Neural progenitor cell (in vitro differentiated cells): ENCODE measurements at regions not wholly inside any gene's neighbourhood (a gene's known extent, or its start where the extent isn't known, plus 50 kb on each side); places are given as distances from the start of the nearest gene placed in this dataset.

Source experiments
- DNase-seq: peaks from one replicate; pipeline ENCODE4 v3.0.0-alpha.2; 2016; ENCODE audit warnings: low spot score
- H2AFZ ChIP-seq: fragments of 200-600 bp; sonication (generic); replicated peaks from 2 replicates; pipeline ENCODE4 v1.6.1; 2016; ENCODE audit warnings: antibody characterized with exemption
- H3F3A ChIP-seq: fragments of 200-600 bp; sonication (generic); 2 replicates; pipeline ENCODE4 v1.6.1; 2016; ENCODE audit warnings: antibody characterized with exemption, low read depth
- H3K27ac ChIP-seq: fragments of 200-600 bp; sonication (generic); 2 replicates; pipeline ENCODE4 v1.5.1; 2016; ENCODE audit warnings: mild to moderate bottlenecking
- H3K27me3 ChIP-seq: fragments of 200-600 bp; sonication (generic); 2 replicates; pipeline ENCODE4 v1.6.1; 2016; ENCODE audit warnings: mild to moderate bottlenecking, moderate library complexity
- H3K36me3 ChIP-seq: fragments of 200-600 bp; sonication (generic); 2 replicates; pipeline ENCODE4 v1.5.1; 2016
- H3K4me1 ChIP-seq: fragments of 200-600 bp; sonication (generic); 2 replicates; pipeline ENCODE4 v1.6.1; 2016; ENCODE audit warnings: mixed run types
- H3K4me2 ChIP-seq: fragments of 200-600 bp; sonication (generic); 2 replicates; pipeline ENCODE4 v1.6.1; 2016
- H3K4me3 ChIP-seq: fragments of 200-600 bp; sonication (generic); 2 replicates; pipeline ENCODE4 v1.5.1; 2016
- H3K79me2 ChIP-seq: fragments of 200-600 bp; sonication (generic); 2 replicates; pipeline ENCODE4 v1.6.1; 2016; ENCODE audit warnings: low read depth
- H3K9ac ChIP-seq: fragments of 200-600 bp; sonication (generic); 2 replicates; pipeline ENCODE4 v1.6.1; 2016
- H3K9me3 ChIP-seq: fragments of 200-600 bp; sonication (generic); 2 replicates; pipeline ENCODE4 v1.5.1; 2016; ENCODE audit warnings: low read depth
- H4K20me1 ChIP-seq: fragments of 200-600 bp; sonication (generic); 2 replicates; pipeline ENCODE4 v1.6.1; 2016; ENCODE audit warnings: low read depth
- H3K27ac Mint-ChIP-seq: 3 replicates; pipeline ENCODE4 v1.8.0; 2021; ENCODE audit warnings: mixed read lengths
- H3K27me3 Mint-ChIP-seq: 2 replicates; pipeline ENCODE4 v1.8.0; 2022; ENCODE audit warnings: low read depth, mild to moderate bottlenecking, inconsistent platforms, moderate library complexity, mixed read lengths; ENCODE audit not compliant: insufficient read depth
- H3K36me3 Mint-ChIP-seq: 3 replicates; pipeline ENCODE4 v1.8.0; 2021; ENCODE audit warnings: mixed read lengths
- H3K4me1 Mint-ChIP-seq: 3 replicates; pipeline ENCODE4 v1.8.0; 2021; ENCODE audit warnings: mixed read lengths
- H3K4me3 Mint-ChIP-seq: 3 replicates; pipeline ENCODE4 v1.8.0; 2021; ENCODE audit warnings: mild to moderate bottlenecking, moderate library complexity, mixed read lengths
- H3K9me3 Mint-ChIP-seq: 3 replicates; pipeline ENCODE4 v1.8.0; 2020; ENCODE audit warnings: mixed read lengths
- CTCF ChIP-seq: fragments of 200-600 bp; sonication (generic); IDR thresholded peaks from 2 replicates; pipeline ENCODE4 v1.5.1; 2017; ENCODE audit warnings: antibody characterized with exemption, mild to moderate bottlenecking
- EZH2 ChIP-seq: fragments of 200-600 bp; sonication (generic); IDR thresholded peaks from 2 replicates; pipeline ENCODE4 v1.6.1; 2017; ENCODE audit warnings: antibody characterized with exemption, mild to moderate bottlenecking, moderate library complexity
- EZH2phosphoT487 ChIP-seq: fragments of 200-600 bp; sonication (generic); IDR thresholded peaks from 2 replicates; pipeline ENCODE4 v1.6.1; 2017; ENCODE audit warnings: antibody characterized with exemption

GRCh38 chr21:29396951-29397455 lies 98.3 kb downstream of the BACH1 start:
- no peaks in the 10 kb centered on the region for H3K9me3 ChIP-seq
- H2AFZ ChIP-seq = no peak overlapping the region
- no peak overlapping the region for H3K9ac ChIP-seq
- Mint-ChIP-seq H3K4me1 (peaks cover 1% of the 10 kb centered on the region), H3K9me3 (peaks cover 30% of the 10 kb centered on the region), H3K36me3 (peaks cover 13% of the 10 kb centered on the region), H3K27ac (no peak overlapping the region), H3K4me3 (no peak overlapping the region), H3K27me3 (peaks cover 7% of the 10 kb centered on the region)
- no peaks in the 10 kb centered on the region for H3K36me3 ChIP-seq
- no peaks in the 10 kb centered on the region for H3K79me2 ChIP-seq
- no peaks in the 10 kb centered on the region for H3K27me3 ChIP-seq
- H3K27ac ChIP-seq = no peak overlapping the region
- DNase-seq = no peak
- TF ChIP-seq CTCF (no peak), EZH2 (no peak), EZH2phosphoT487 (no peak)
- no peaks in the 10 kb centered on the region for H4K20me1 ChIP-seq
- no peaks in the 10 kb centered on the region for H3K4me1 ChIP-seq
- H3K4me2 ChIP-seq = no peak overlapping the region
- no peak overlapping the region for H3K4me3 ChIP-seq
- no peaks in the 10 kb centered on the region for H3F3A ChIP-seq

GRCh38 chr21:29403301-29403700 lies 104.6 kb downstream of the BACH1 start:
- Histone ChIP-seq H3K36me3 (no peaks in the 10 kb centered on the region), H4K20me1 (no peaks in the 10 kb centered on the region), H3K4me2 (no peak overlapping the region), H3K4me3 (no peak overlapping the region), H3K4me1 (no peaks in the 10 kb centered on the region), H3K27ac (no peak overlapping the region), H3K9me3 (no peaks in the 10 kb centered on the region), H2AFZ (no peak overlapping the region), H3K9ac (no peak overlapping the region), H3K27me3 (no peaks in the 10 kb centered on the region), H3K79me2 (no peaks in the 10 kb centered on the region), H3F3A (no peaks in the 10 kb centered on the region)
- Mint-ChIP-seq H3K4me3 (no peak overlapping the region), H3K27ac (no peak overlapping the region), H3K9me3 (peaks cover 18% of the 10 kb centered on the region), H3K27me3 (peaks cover 2% of the 10 kb centered on the region), H3K4me1 (peaks cover 3% of the 10 kb centered on the region), H3K36me3 (peaks cover 12% of the 10 kb centered on the region)
- DNase-seq = no peak
- TF ChIP-seq EZH2phosphoT487 (no peak), EZH2 (no peak), CTCF (no peak)

- no peaks in the 10 kb centered on the region for H3K9me3 ChIP-seq
- no peaks in the 10 kb centered on the region for H4K20me1 ChIP-seq
- H3K4me2 ChIP-seq = no peak overlapping the region
- TF ChIP-seq CTCF (no peak), EZH2 (no peak)
- Mint-ChIP-seq H3K27me3 (peaks cover 2% of the 10 kb centered on the region), H3K36me3 (peaks cover 10% of the 10 kb centered on the region), H3K4me3 (no peak overlapping the region), H3K9me3 (peaks cover 18% of the 10 kb centered on the region), H3K4me1 (peaks cover 4% of the 10 kb centered on the region), H3K27ac (no peak overlapping the region)
- no peaks in the 10 kb centered on the region for H3K79me2 ChIP-seq
- no peak overlapping the region for H3K4me3 ChIP-seq
- DNase-seq = no peak
- H3K9ac ChIP-seq = no peak overlapping the region
- no peaks in the 10 kb centered on the region for H3K27me3 ChIP-seq
- no peaks in the 10 kb centered on the region for H3K36me3 ChIP-seq
- H3F3A ChIP-seq = no peaks in the 10 kb centered on the region
- no peak overlapping the region for H2AFZ ChIP-seq
- H3K4me1 ChIP-seq = peaks cover 2% of the 10 kb centered on the region
- H3K27ac ChIP-seq = no peak overlapping the region
Measured at GRCh38 chr21:29403922-29404538, 105.3 kb downstream of the BACH1 start.
